GM23338 (cell line): ENCODE measurements at regions not wholly inside any gene's neighbourhood (a gene's known extent, or its start where the extent isn't known, plus 50 kb on each side); places are given as distances from the start of the nearest gene placed in this dataset.

Experiments used
- CREB1 ChIP-seq: fragments of 250-450 bp; sonication (Bioruptor Pico); IDR thresholded peaks from 2 replicates; pipeline ENCODE4 v1.5.0; 2020; ENCODE audit warnings: low read depth, mild to moderate bottlenecking, moderate library complexity
- TF ChIP-seq, protein P1 (sequence below), 2 experiments: fragments of 200-600 bp in 1 of 2; sonication (generic) in 1 of 2; conservative IDR thresholded peaks; 2 replicates each; pipeline versions ENCODE4 v1.5.1 to v1.6.1; 2016 to 2017; ENCODE audit warnings: antibody characterized with exemption in 2 of 2, low read depth in 2 of 2, mild to moderate bottlenecking in 2 of 2, moderate library complexity in 1 of 2

DNA sequence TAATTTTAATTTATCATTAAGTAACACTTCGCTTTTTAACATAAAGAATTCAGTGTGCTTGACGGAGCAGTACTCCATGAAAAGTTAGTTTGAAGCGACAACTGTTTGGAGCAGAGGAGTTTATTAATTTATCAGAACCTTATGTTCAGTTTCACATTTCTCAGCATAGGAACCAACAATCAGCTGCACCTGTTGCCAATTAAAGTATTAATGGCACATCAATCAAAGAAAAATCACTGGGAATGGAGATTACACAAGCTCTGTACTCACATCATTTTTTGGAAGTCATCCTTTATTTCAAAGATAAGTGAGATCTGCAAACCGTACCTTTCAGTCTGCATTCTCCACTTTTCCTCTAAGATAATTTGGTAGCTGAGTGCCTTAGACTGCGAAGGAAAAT lies 344.6 kb downstream of the LMO4 start:
- TF ChIP-seq, protein P1, sequence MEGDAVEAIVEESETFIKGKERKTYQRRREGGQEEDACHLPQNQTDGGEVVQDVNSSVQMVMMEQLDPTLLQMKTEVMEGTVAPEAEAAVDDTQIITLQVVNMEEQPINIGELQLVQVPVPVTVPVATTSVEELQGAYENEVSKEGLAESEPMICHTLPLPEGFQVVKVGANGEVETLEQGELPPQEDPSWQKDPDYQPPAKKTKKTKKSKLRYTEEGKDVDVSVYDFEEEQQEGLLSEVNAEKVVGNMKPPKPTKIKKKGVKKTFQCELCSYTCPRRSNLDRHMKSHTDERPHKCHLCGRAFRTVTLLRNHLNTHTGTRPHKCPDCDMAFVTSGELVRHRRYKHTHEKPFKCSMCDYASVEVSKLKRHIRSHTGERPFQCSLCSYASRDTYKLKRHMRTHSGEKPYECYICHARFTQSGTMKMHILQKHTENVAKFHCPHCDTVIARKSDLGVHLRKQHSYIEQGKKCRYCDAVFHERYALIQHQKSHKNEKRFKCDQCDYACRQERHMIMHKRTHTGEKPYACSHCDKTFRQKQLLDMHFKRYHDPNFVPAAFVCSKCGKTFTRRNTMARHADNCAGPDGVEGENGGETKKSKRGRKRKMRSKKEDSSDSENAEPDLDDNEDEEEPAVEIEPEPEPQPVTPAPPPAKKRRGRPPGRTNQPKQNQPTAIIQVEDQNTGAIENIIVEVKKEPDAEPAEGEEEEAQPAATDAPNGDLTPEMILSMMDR (conservative IDR thresholded peaks at IDR 0.05; ENCODE audit: low read depth in 2 of 2) = no peak
- TF ChIP-seq CREB1 (CRISPR knock-in tag) = no peak
